ENCODE measurements at regions not wholly inside any gene's neighbourhood (a gene's known extent, or its start where the extent isn't known, plus 50 kb on each side); places are given as distances from the start of the nearest gene placed in this dataset.

GRCh38 chr4:41418444-41418843, 119.5 kb upstream of the LIMCH1 start:
- CTCF ChIA-PET = no interaction called here
- no TSS peak for BruUV-seq (replicated peaks)
- no peaks in the 10 kb centered on the region for H3F3A ChIP-seq (ENCODE audit: low read length, unreplicated experiment)
- H3K27me3 ChIP-seq (ENCODE audit: low read length) = no peaks in the 10 kb centered on the region
- peak overlapping the region; percentile 27; the same call in 1 of the 2 replicates for H3K4me3 ChIP-seq (ENCODE audit: low read length)
- H4K20me1 ChIP-seq (ENCODE audit: low read length) = no peaks in the 10 kb centered on the region
- ATAC-seq = no peak
- H2AFZ ChIP-seq (ENCODE audit: low read length) = peak overlapping the region; percentile 66; the same call in 1 of the 2 replicates
- H3K9me2 ChIP-seq (replicated peaks; ENCODE audit: low read length) = no peaks in the 10 kb centered on the region
- no peaks in the 10 kb centered on the region for H3K9me3 ChIP-seq (ENCODE audit: low read length)
- POLR2A ChIA-PET (ENCODE audit: unreplicated experiment) = no interaction called here
- H3K27ac ChIP-seq (ENCODE audit: low read length) = no peak overlapping the region
- H3K9ac ChIP-seq (ENCODE audit: low read length) = no peak overlapping the region
- H3K4me1 ChIP-seq (ENCODE audit: insufficient read depth, low read length) = peaks cover 19% of the 10 kb centered on the region
- no peaks in the 10 kb centered on the region for H3K36me3 ChIP-seq (ENCODE audit: low read depth, low read length)
- no peak for TF ChIP-seq EZH2 (IDR thresholded peaks at IDR 0.05; ENCODE audit: low read length, unreplicated experiment)
- TF ChIP-seq CTCF (conservative IDR thresholded peaks at IDR 0.05; ENCODE audit: low read depth, low read length) = no peak
- TF ChIP-seq EZH2phosphoT487 (IDR thresholded peaks at IDR 0.05; ENCODE audit: borderline replicate concordance, low read length) = no peak
- H3K79me2 ChIP-seq (ENCODE audit: low read length) = no peaks in the 10 kb centered on the region
- peak; percentile 24 for DNase-seq
- H3K4me2 ChIP-seq (ENCODE audit: low read length) = peak overlapping the region; percentile 47
- intact Hi-C loops (cut with micrococcal nuclease) = no loop called here

GRCh38 chr4:41420541-41420940, 117.4 kb upstream of the LIMCH1 start:
- no peaks in the 10 kb centered on the region for H3K9me2 ChIP-seq (replicated peaks; ENCODE audit: low read length)
- no peak for DNase-seq
- no peaks in the 10 kb centered on the region for H3K9me3 ChIP-seq (ENCODE audit: low read length)
- intact Hi-C loops (cut with micrococcal nuclease) = no loop called here
- H3K4me2 ChIP-seq (ENCODE audit: low read length) = no peak overlapping the region
- H3K79me2 ChIP-seq (ENCODE audit: low read length) = no peaks in the 10 kb centered on the region
- no peak overlapping the region for H3K9ac ChIP-seq (ENCODE audit: low read length)
- no peaks in the 10 kb centered on the region for H3F3A ChIP-seq (ENCODE audit: low read length, unreplicated experiment)
- TF ChIP-seq CTCF (conservative IDR thresholded peaks at IDR 0.05; ENCODE audit: low read depth, low read length) (no peak), EZH2 (IDR thresholded peaks at IDR 0.05; ENCODE audit: low read length, unreplicated experiment) (no peak), EZH2phosphoT487 (IDR thresholded peaks at IDR 0.05; ENCODE audit: borderline replicate concordance, low read length) (no peak)
- H4K20me1 ChIP-seq (ENCODE audit: low read length) = no peaks in the 10 kb centered on the region
- BruUV-seq (replicated peaks) = no TSS peak
- no peak overlapping the region for H3K27ac ChIP-seq (ENCODE audit: low read length)
- ChIA-PET CTCF (no interaction called here), POLR2A (ENCODE audit: unreplicated experiment) (no interaction called here)
- H3K4me3 ChIP-seq (ENCODE audit: low read length) = no peak overlapping the region
- ATAC-seq = no peak
- no peaks in the 10 kb centered on the region for H3K36me3 ChIP-seq (ENCODE audit: low read depth, low read length)
- no peak overlapping the region for H2AFZ ChIP-seq (ENCODE audit: low read length)
- H3K27me3 ChIP-seq (ENCODE audit: low read length) = no peaks in the 10 kb centered on the region
- peaks cover 9% of the 10 kb centered on the region for H3K4me1 ChIP-seq (ENCODE audit: insufficient read depth, low read length)

GRCh38 chr4:41423117-41423516, 114.8 kb upstream of the LIMCH1 start:
- Histone ChIP-seq H4K20me1 (ENCODE audit: low read length) (no peaks in the 10 kb centered on the region), H3F3A (ENCODE audit: low read length, unreplicated experiment) (no peaks in the 10 kb centered on the region), H3K27ac (ENCODE audit: low read length) (no peak overlapping the region), H3K36me3 (ENCODE audit: low read depth, low read length) (no peaks in the 10 kb centered on the region), H3K9ac (ENCODE audit: low read length) (no peak overlapping the region), H3K27me3 (ENCODE audit: low read length) (no peaks in the 10 kb centered on the region), H3K9me2 (replicated peaks; ENCODE audit: low read length) (no peaks in the 10 kb centered on the region), H3K4me3 (ENCODE audit: low read length) (no peak overlapping the region), H3K9me3 (ENCODE audit: low read length) (no peaks in the 10 kb centered on the region), H2AFZ (ENCODE audit: low read length) (no peak overlapping the region), H3K4me1 (ENCODE audit: insufficient read depth, low read length) (peaks cover 6% of the 10 kb centered on the region), H3K4me2 (ENCODE audit: low read length) (no peak overlapping the region), H3K79me2 (ENCODE audit: low read length) (no peaks in the 10 kb centered on the region)
- no peak for ATAC-seq
- no peak for TF ChIP-seq CTCF (conservative IDR thresholded peaks at IDR 0.05; ENCODE audit: low read depth, low read length)
- TF ChIP-seq EZH2 (IDR thresholded peaks at IDR 0.05; ENCODE audit: low read length, unreplicated experiment) = no peak
- no peak for TF ChIP-seq EZH2phosphoT487 (IDR thresholded peaks at IDR 0.05; ENCODE audit: borderline replicate concordance, low read length)
- no peak for DNase-seq
- no TSS peak for BruUV-seq (replicated peaks)
- POLR2A ChIA-PET (ENCODE audit: unreplicated experiment) = no interaction called here
- CTCF ChIA-PET = no interaction called here
- intact Hi-C loops (cut with micrococcal nuclease) = no loop called here

All from PC-3 (cell line).